ENCODE measurements at regions not wholly inside any gene's neighbourhood (a gene's known extent, or its start where the extent isn't known, plus 50 kb on each side); places are given as distances from the start of the nearest gene placed in this dataset.
"Not testable (repeated sequence)": the region's sequence is repeated elsewhere in the genome, so short reads cannot be mapped to it uniquely, and the experiment has no call there.

- no peak for DNase-seq (ENCODE audit: low read depth in 1 of 2, low spot score in 1 of 2)
Observed at GRCh38 chr13:27327633-27328032, 57.0 kb downstream of the RASL11A start.

- DNase-seq (ENCODE audit: low read depth in 1 of 2, low spot score in 1 of 2): no peak
Observed at GRCh38 chr13:27329210-27329609, 58.6 kb downstream of the RASL11A start.

GRCh38 chr13:27334774-27335435, 64.3 kb downstream of the RASL11A start:
- no peak for DNase-seq (ENCODE audit: low read depth in 1 of 2, low spot score in 1 of 2)

- DNase-seq (ENCODE audit: low read depth in 1 of 2, low spot score in 1 of 2): no peak
Observed at GRCh38 chr13:27336014-27336673, 65.5 kb downstream of the RASL11A start.

GRCh38 chr13:27338207-27338606, 67.6 kb downstream of the RASL11A start:
- DNase-seq (ENCODE audit: low read depth in 1 of 2, low spot score in 1 of 2): no peak

GRCh38 chr13:27338816-27339215, 68.2 kb downstream of the RASL11A start:
- no peak for DNase-seq (ENCODE audit: low read depth in 1 of 2, low spot score in 1 of 2)

GRCh38 chr13:27339299-27339698, 68.7 kb downstream of the RASL11A start:
- DNase-seq (ENCODE audit: low read depth in 1 of 2, low spot score in 1 of 2): peak in 1 of 2 donors; percentile 42

GRCh38 chr13:27341616-27342015, 71.0 kb downstream of the RASL11A start:
- DNase-seq (ENCODE audit: low read depth in 1 of 2, low spot score in 1 of 2): no peak

GRCh38 chr13:27347211-27347772, 76.7 kb downstream of the RASL11A start:
- DNase-seq (ENCODE audit: low read depth in 1 of 2, low spot score in 1 of 2): no peak

- no peak for DNase-seq (ENCODE audit: low read depth in 1 of 2, low spot score in 1 of 2)
Observed at GRCh38 chr13:27348461-27348860, 76.0 kb upstream of the GTF3A start.

GRCh38 chr13:27349458-27349857, 75.0 kb upstream of the GTF3A start:
- no peak for DNase-seq (ENCODE audit: low read depth in 1 of 2, low spot score in 1 of 2)

- not testable (repeated sequence) for DNase-seq (ENCODE audit: low read depth in 1 of 2, low spot score in 1 of 2)
Observed at GRCh38 chr13:27350825-27351224, 73.6 kb upstream of the GTF3A start.

- DNase-seq (ENCODE audit: low read depth in 1 of 2, low spot score in 1 of 2): no peak
Observed at GRCh38 chr13:27352698-27353097, 71.7 kb upstream of the GTF3A start.

GRCh38 chr13:27353166-27353583, 71.2 kb upstream of the GTF3A start:
- DNase-seq (ENCODE audit: low read depth in 1 of 2, low spot score in 1 of 2): peak in 1 of 2 donors; percentile 40

- DNase-seq (ENCODE audit: low read depth in 1 of 2, low spot score in 1 of 2): no peak
Observed at GRCh38 chr13:27353708-27354107, 70.7 kb upstream of the GTF3A start.

- no peak for DNase-seq (ENCODE audit: low read depth in 1 of 2, low spot score in 1 of 2)
Observed at GRCh38 chr13:27354379-27354778, 70.0 kb upstream of the GTF3A start.

GRCh38 chr13:27355894-27356293, 68.5 kb upstream of the GTF3A start:
- DNase-seq (ENCODE audit: low read depth in 1 of 2, low spot score in 1 of 2): no peak

- DNase-seq (ENCODE audit: low read depth in 1 of 2, low spot score in 1 of 2): no peak
Observed at GRCh38 chr13:27358420-27358819, 66.0 kb upstream of the GTF3A start.

GRCh38 chr13:27359199-27359821, 65.1 kb upstream of the GTF3A start:
- peak; percentile 47 to 52 for DNase-seq (ENCODE audit: low read depth in 1 of 2, low spot score in 1 of 2)

- no peak for DNase-seq (ENCODE audit: low read depth in 1 of 2, low spot score in 1 of 2)
Observed at GRCh38 chr13:27360562-27360961, 63.9 kb upstream of the GTF3A start.

- peak; percentile 67 to 69 for DNase-seq (ENCODE audit: low read depth in 1 of 2, low spot score in 1 of 2)
Observed at GRCh38 chr13:27362064-27362751, 62.2 kb upstream of the GTF3A start.

Measured in activated CD4-positive, alpha-beta T cell treated with anti-CD3 and anti-CD28 coated beads, Interleukin-2, amount 50 U/mL, for 24 hours (primary cell).